GM12878 (cell line): ENCODE measurements at regions not wholly inside any gene's neighbourhood (a gene's known extent, or its start where the extent isn't known, plus 50 kb on each side); places are given as distances from the start of the nearest gene placed in this dataset.

Source experiments
- ATAC-seq: fragments of 200-7000 bp; cut with Tn5 transposase; 3 replicates; pipeline ENCODE4 v1.9.1; 2020; ENCODE audit warnings: mild to moderate bottlenecking, moderate library complexity
- BruUV-seq: library from RNA; stranded (reverse); fragments of 400-500 nt; replicated peaks from 2 replicates; lab custom pipeline; 2021; lab: Mats Ljungman, UMichigan
- CTCF ChIA-PET: fragments of 300-600 bp; sonication (Branson Sonifier 250); formaldehyde crosslinking; extraction: SDS; loops from one replicate; lab custom pipeline; 2021; ENCODE audit warnings: inconsistent platforms; lab: Yijun Ruan, JAX
- POLR2A ChIA-PET: fragments of 350-600 bp; formaldehyde crosslinking; extraction: SDS; loops from one replicate; lab custom pipeline; 2021; ENCODE audit warnings: inconsistent platforms; lab: Charles Lee
- RAD21 ChIA-PET: fragments of 300-600 bp; sonication (Branson Sonifier 250); formaldehyde crosslinking; loops from one replicate; lab custom pipeline; 2023; ENCODE audit warnings: antibody characterized with exemption; ENCODE audit not compliant: unreplicated experiment; lab: Charles Lee
- SMC1A ChIA-PET: fragments of 300-600 bp; sonication (Branson Sonifier 250); formaldehyde crosslinking; loops from one replicate; lab custom pipeline; 2023; ENCODE audit not compliant: unreplicated experiment, uncharacterized antibody; lab: Charles Lee
- DNase-seq: peaks from one replicate; pipeline ENCODE4 v3.0.0-alpha.2; 2011; ENCODE audit warnings: low read depth, low spot score
- FAIRE-seq: peaks from 3 replicates; lab custom pipeline; 2011; peaks lifted over from hg19 to GRCh38; lab: Jason Lieb, UNC
- H2AFZ ChIP-seq: 2 replicates; pipeline ENCODE4 v1.6.0; 2011; ENCODE audit warnings: low read depth, low read length, control low read depth; ENCODE audit not compliant: control insufficient read depth
- H3K27ac ChIP-seq: 2 replicates; pipeline ENCODE4 v1.5.1; 2011; ENCODE audit warnings: control low read depth; ENCODE audit not compliant: control insufficient read depth, insufficient read depth
- H3K27me3 ChIP-seq, 2 experiments: replicated peaks in 1 of 2; 2 replicates each; pipeline versions ENCODE4 v1.6.0 to v1.6.1; 2011; ENCODE audit warnings: low read length in 1 of 2; ENCODE audit not compliant: control insufficient read depth in 2 of 2, insufficient read depth in 2 of 2
- H3K36me3 ChIP-seq, 2 experiments: 2 replicates each; pipeline ENCODE4 v1.5.1; 2011; ENCODE audit warnings: low read length in 1 of 2; ENCODE audit not compliant: control insufficient read depth in 2 of 2, insufficient read depth in 2 of 2
- H3K4me1 ChIP-seq: 2 replicates; pipeline ENCODE4 v1.6.1; 2011; ENCODE audit warnings: mild to moderate bottlenecking, low read length, moderate library complexity, mixed read lengths; ENCODE audit not compliant: control insufficient read depth, insufficient read depth
- H3K4me2 ChIP-seq: 2 replicates; pipeline ENCODE4 v1.6.0; 2011; ENCODE audit warnings: control low read depth; ENCODE audit not compliant: control insufficient read depth, insufficient read depth
- H3K4me3 ChIP-seq: fragments of 200-600 bp; sonication (generic); 2 replicates; pipeline ENCODE4 v1.5.1; 2016
- H3K79me2 ChIP-seq: 2 replicates; pipeline ENCODE4 v1.6.0; 2011; ENCODE audit warnings: low read length; ENCODE audit not compliant: control insufficient read depth, insufficient read depth
- H3K9ac ChIP-seq: 2 replicates; pipeline ENCODE4 v1.8.0; 2011; ENCODE audit warnings: low read length, control low read depth, mixed read lengths; ENCODE audit not compliant: control insufficient read depth, insufficient read depth
- H3K9me3 ChIP-seq: replicated peaks from 3 replicates; pipeline ENCODE4 v1.5.1; 2011; ENCODE audit warnings: mild to moderate bottlenecking, low read length; ENCODE audit not compliant: control insufficient read depth, insufficient read depth
- H4K20me1 ChIP-seq: 2 replicates; pipeline ENCODE4 v1.6.0; 2011; ENCODE audit not compliant: control insufficient read depth, insufficient read depth
- BMI1 ChIP-seq: fragments of 450-650 bp; IDR thresholded peaks from 2 replicates; pipeline ENCODE4 v1.6.1; 2016; ENCODE audit warnings: mild to moderate bottlenecking, moderate library complexity, borderline replicate concordance
- CTCF ChIP-seq, 3 experiments: IDR thresholded peaks in 2 of 3; conservative IDR thresholded peaks in 1 of 3; 2 replicates each; pipeline ENCODE4 v1.5.1; 2011; ENCODE audit warnings: low read depth in 3 of 3, low read length in 3 of 3, mild to moderate bottlenecking in 3 of 3, control low read depth in 2 of 3, moderate library complexity in 2 of 3, inconsistent platforms in 1 of 3, mixed read lengths in 1 of 3; ENCODE audit not compliant: control insufficient read depth in 2 of 3, insufficient read depth in 1 of 3; ENCODE audit errors: extremely low read depth in 1 of 3
- DPF2 ChIP-seq: fragments of 450-650 bp; IDR thresholded peaks from 2 replicates; pipeline ENCODE4 v1.6.1; 2017; ENCODE audit warnings: mild to moderate bottlenecking
- ZBED1 ChIP-seq: IDR thresholded peaks from 2 replicates; pipeline ENCODE4 v1.6.1; 2016; ENCODE audit warnings: borderline replicate concordance
- ZNF384 ChIP-seq: IDR thresholded peaks from 2 replicates; pipeline ENCODE4 v1.6.1; 2012; ENCODE audit warnings: low read depth, mild to moderate bottlenecking, low read length, improper control_type of control experiment, borderline replicate concordance
- WGBS: methylation state at CpG from one replicate; pipeline ENCODE4 v1.1.6; 2016; ENCODE audit warnings: low lambda C conversion rate; ENCODE audit not compliant: insufficient replicate concordance, insufficient coverage; ENCODE audit errors: missing lambda C conversion rate; 5-methylcytosine and 5-hydroxymethylcytosine counted together
- in situ Hi-C: fragments of 300-500 bp; cut with MboI; formaldehyde crosslinking; loops from 9 replicates; pipeline ENCODE4 v1.14.3; 2018; ENCODE audit warnings: mixed read lengths
- intact Hi-C: fragments of 100-400 bp; cut with micrococcal nuclease; formaldehyde crosslinking; loops from one replicate; pipeline ENCODE4 v1.14.2; 2022; ENCODE audit not compliant: unreplicated experiment
- TF ChIP-seq, protein P1 (sequence below): IDR thresholded peaks from 2 replicates; pipeline ENCODE4 v1.6.1; 2011; ENCODE audit warnings: borderline replicate concordance, low read depth, mild to moderate bottlenecking, moderate library complexity, mixed read lengths, low read length; ENCODE audit not compliant: insufficient read depth; ENCODE audit errors: extremely low read length

- no peak overlapping the region for H3K27ac ChIP-seq
- whole genome bisulfite sequencing = 6% methylated on average over 9 of the region's 14 CpGs
- H3K79me2 ChIP-seq = no peaks in the 10 kb centered on the region
- DNase-seq (no peak), ATAC-seq (no peak), FAIRE-seq (no peak)
- intact Hi-C loops (no loop called here), in situ Hi-C loops (no loop called here)
- H3K4me1 ChIP-seq = no peaks in the 10 kb centered on the region
- H3K27me3 ChIP-seq = no peaks in the 10 kb centered on the region
- TF ChIP-seq CTCF (IDR thresholded peaks at IDR 0.05 in 2 of 3, conservative IDR thresholded peaks at IDR 0.05 in 1 of 3; ENCODE audit: control insufficient read depth in 2 of 3, extremely low read depth in 1 of 3, insufficient read depth in 1 of 3, low read depth in 3 of 3, low read length in 3 of 3) (no peak), BMI1 (no peak), ZNF384 (no peak)
- SMC1A ChIA-PET = no interaction called here
- no peaks in the 10 kb centered on the region; the same call in 2 of the 3 replicates for H3K9me3 ChIP-seq
- H3K4me2 ChIP-seq = no peak overlapping the region
- H3K4me3 ChIP-seq = no peak overlapping the region
- no peaks in the 10 kb centered on the region for H4K20me1 ChIP-seq
- RAD21 ChIA-PET = no interaction called here
- BruUV-seq = no TSS peak
- CTCF ChIA-PET = no interaction called here
- POLR2A ChIA-PET = no interaction called here
- H3K9ac ChIP-seq = no peak overlapping the region
- no peaks in the 10 kb centered on the region for H3K36me3 ChIP-seq
- H2AFZ ChIP-seq = no peak overlapping the region
Measured at GRCh38 chr1:4461726-4462290, 192.6 kb upstream of the AJAP1 start.

DNA sequence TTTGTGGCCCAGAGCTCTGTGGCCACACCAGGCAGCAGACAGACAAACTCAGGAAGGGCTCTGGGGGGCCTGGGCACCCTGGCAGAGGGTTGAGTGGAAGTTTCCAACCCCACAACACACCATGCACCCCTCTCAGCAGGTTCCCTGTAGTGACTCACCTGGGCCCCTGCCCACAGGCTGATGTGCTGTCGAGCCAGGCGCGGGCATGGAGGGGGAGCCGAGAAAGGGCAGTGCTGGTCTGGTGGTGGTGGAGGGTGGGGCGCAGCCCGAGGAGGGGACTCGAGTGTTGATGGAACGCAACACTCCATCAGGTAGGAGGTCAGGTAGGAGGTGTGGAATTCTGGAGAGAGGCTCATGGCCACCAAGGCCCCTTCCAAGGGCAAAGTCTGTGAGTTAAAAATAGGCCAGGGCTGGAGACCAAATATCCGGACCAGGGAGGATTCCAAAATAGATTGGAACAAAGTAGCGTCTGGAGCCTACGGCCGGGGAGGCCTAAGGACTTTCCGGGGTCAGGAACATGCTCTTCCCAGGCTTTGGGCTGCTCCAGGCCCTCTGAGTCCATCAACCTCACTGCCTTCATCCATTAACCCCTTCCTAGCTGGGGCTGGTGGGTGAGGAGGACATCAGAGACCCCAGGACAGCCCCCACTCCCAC lies 191.5 kb upstream of the AJAP1 start:
- Histone ChIP-seq H3K9me3 (no peaks in the 10 kb centered on the region; the same call in 2 of the 3 replicates), H3K9ac (no peak overlapping the region), H3K27ac (no peak overlapping the region), H3K4me3 (no peak overlapping the region)
- POLR2A ChIA-PET = no interaction called here
- RAD21 ChIA-PET = no interaction called here
- in situ Hi-C loops = no loop called here
- intact Hi-C loops = no loop called here
- TF ChIP-seq ZBED1 = no peak
- TF ChIP-seq, protein P1, sequence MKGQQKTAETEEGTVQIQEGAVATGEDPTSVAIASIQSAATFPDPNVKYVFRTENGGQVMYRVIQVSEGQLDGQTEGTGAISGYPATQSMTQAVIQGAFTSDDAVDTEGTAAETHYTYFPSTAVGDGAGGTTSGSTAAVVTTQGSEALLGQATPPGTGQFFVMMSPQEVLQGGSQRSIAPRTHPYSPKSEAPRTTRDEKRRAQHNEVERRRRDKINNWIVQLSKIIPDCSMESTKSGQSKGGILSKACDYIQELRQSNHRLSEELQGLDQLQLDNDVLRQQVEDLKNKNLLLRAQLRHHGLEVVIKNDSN = no peak
- TF ChIP-seq DPF2 = no peak
- TF ChIP-seq, all 136 proteins: peak for 0
- ChIA-PET CTCF (no interaction called here), SMC1A (no interaction called here)
- no peaks in the 10 kb centered on the region for H3K4me1 ChIP-seq
- no peaks in the 10 kb centered on the region for H3K36me3 ChIP-seq
- BruUV-seq = no TSS peak
- FAIRE-seq (no peak), ATAC-seq (no peak), DNase-seq (no peak)
- no peaks in the 10 kb centered on the region for H3K79me2 ChIP-seq
- 43% methylated on average over 13 of the region's 13 CpGs for WGBS
- H2AFZ ChIP-seq = no peak overlapping the region
- H3K4me2 ChIP-seq = no peak overlapping the region
- H4K20me1 ChIP-seq = no peaks in the 10 kb centered on the region
- no peaks in the 10 kb centered on the region for H3K27me3 ChIP-seq
